Stomach (tissue), 4 donors: ENCODE measurements at regions not wholly inside any gene's neighbourhood (a gene's known extent, or its start where the extent isn't known, plus 50 kb on each side); places are given as distances from the start of the nearest gene placed in this dataset.

Source experiments
- CTCF ChIP-seq, 7 experiments: fragments of 450-650 bp in 4 of 7; fragments of 200-600 bp in 3 of 7; sonication (generic) in 3 of 7; IDR thresholded peaks; one replicate each; pipeline ENCODE4 v1.5.1; 2016 to 2019; ENCODE audit warnings: antibody characterized with exemption in 7 of 7, control low read depth in 2 of 7, mild to moderate bottlenecking in 1 of 7
- EP300 ChIP-seq: sonication (generic); formaldehyde crosslinking; IDR thresholded peaks from one replicate; pipeline ENCODE4 v1.6.1; 2017; ENCODE audit warnings: antibody characterized with exemption
- POLR2A ChIP-seq, 4 donors: fragments of 450-650 bp; IDR thresholded peaks; one replicate each; pipeline ENCODE4 v1.6.1; 2016; ENCODE audit warnings: antibody characterized with exemption in 4 of 4, control low read depth in 2 of 4, mild to moderate bottlenecking in 1 of 4, moderate library complexity in 1 of 4

GRCh38 chr1:219359126-219359525, 185.4 kb downstream of the LYPLAL1 start:
- no peak for TF ChIP-seq CTCF (IDR thresholded peaks at IDR 0.05)
- no peak for TF ChIP-seq POLR2A (IDR thresholded peaks at IDR 0.05)
- TF ChIP-seq EP300: no peak
